SU-DHL-6 (cell line): ENCODE measurements at regions not wholly inside any gene's neighbourhood (a gene's known extent, or its start where the extent isn't known, plus 50 kb on each side); places are given as distances from the start of the nearest gene placed in this dataset.

ENCODE experiments used
- H2AFZ ChIP-seq: fragments of 200-600 bp; sonication (generic); 2 replicates; pipeline ENCODE4 v1.6.1; 2014; ENCODE audit warnings: low read depth, mild to moderate bottlenecking, moderate library complexity, mixed read lengths, antibody characterized with exemption, low read length; ENCODE audit not compliant: severe bottlenecking
- H3F3A ChIP-seq: fragments of 200-600 bp; shearing (Covaris generic); 2 replicates; pipeline ENCODE4 v1.6.0; 2016; ENCODE audit warnings: antibody characterized with exemption, mild to moderate bottlenecking; ENCODE audit not compliant: insufficient read depth
- H3K27ac ChIP-seq: fragments of 200-600 bp; sonication (generic); 2 replicates; pipeline ENCODE4 v1.5.1; 2016; ENCODE audit warnings: low read depth, mild to moderate bottlenecking, low read length, moderate library complexity, mixed read lengths
- H3K27me3 ChIP-seq: fragments of 200-600 bp; sonication (generic), shearing (Covaris generic); 2 replicates; pipeline ENCODE4 v1.6.0; 2014; ENCODE audit warnings: mild to moderate bottlenecking, low read length
- H3K36me3 ChIP-seq: fragments of 200-600 bp; sonication (generic); 2 replicates; pipeline ENCODE4 v1.6.1; 2014; ENCODE audit warnings: mild to moderate bottlenecking, low read length, mixed read lengths
- H3K4me2 ChIP-seq: fragments of 300-600, 200-600 bp; shearing (Covaris generic), sonication (generic); 2 replicates; pipeline ENCODE4 v1.6.0; 2014; ENCODE audit warnings: low read length, low read depth, mild to moderate bottlenecking; ENCODE audit not compliant: poor library complexity, severe bottlenecking
- H3K4me3 ChIP-seq: fragments of 200-600 bp; sonication (generic); 2 replicates; pipeline ENCODE4 v1.5.1; 2014; ENCODE audit warnings: antibody characterized with exemption, low read length, mild to moderate bottlenecking, mixed read lengths; ENCODE audit not compliant: insufficient read depth, poor library complexity, severe bottlenecking
- H3K79me2 ChIP-seq: fragments of 200-600 bp; sonication (generic); 2 replicates; pipeline ENCODE4 v1.6.1; 2014; ENCODE audit warnings: mild to moderate bottlenecking, low read length, moderate library complexity; ENCODE audit not compliant: insufficient read depth
- H3K9ac ChIP-seq: fragments of 200-600 bp; sonication (generic); 2 replicates; pipeline ENCODE4 v1.7.0; 2014; ENCODE audit warnings: mild to moderate bottlenecking, low read length
- H3K9me2 ChIP-seq: fragments of 200-600 bp; sonication (generic); replicated peaks from 2 replicates; pipeline ENCODE4 v1.6.1; 2014; ENCODE audit warnings: low read length; ENCODE audit not compliant: insufficient read depth
- H3K9me3 ChIP-seq: fragments of 200-600 bp; sonication (generic); 2 replicates; pipeline ENCODE4 v1.6.1; 2014; ENCODE audit warnings: low read length, mixed read lengths; ENCODE audit not compliant: insufficient read depth
- H4K20me1 ChIP-seq: fragments of 200-600 bp; sonication (generic); 2 replicates; pipeline ENCODE4 v1.6.1; 2014; ENCODE audit warnings: low read depth, mild to moderate bottlenecking, antibody characterized with exemption, low read length, moderate library complexity, mixed read lengths
- EZH2phosphoT487 ChIP-seq: fragments of 200-600 bp; sonication (generic), shearing (Covaris generic); conservative IDR thresholded peaks from 2 replicates; pipeline ENCODE4 v1.6.1; 2018; ENCODE audit warnings: mild to moderate bottlenecking, antibody characterized with exemption, low read length, moderate library complexity, mixed read lengths
- TF ChIP-seq, protein P1 (sequence below): fragments of 200-600 bp; sonication (generic); IDR thresholded peaks from one replicate; pipeline ENCODE4 v1.5.1; 2017; ENCODE audit warnings: antibody characterized with exemption, mild to moderate bottlenecking, low read length, moderate library complexity; ENCODE audit not compliant: insufficient read depth, poor library complexity, severe bottlenecking

DNA sequence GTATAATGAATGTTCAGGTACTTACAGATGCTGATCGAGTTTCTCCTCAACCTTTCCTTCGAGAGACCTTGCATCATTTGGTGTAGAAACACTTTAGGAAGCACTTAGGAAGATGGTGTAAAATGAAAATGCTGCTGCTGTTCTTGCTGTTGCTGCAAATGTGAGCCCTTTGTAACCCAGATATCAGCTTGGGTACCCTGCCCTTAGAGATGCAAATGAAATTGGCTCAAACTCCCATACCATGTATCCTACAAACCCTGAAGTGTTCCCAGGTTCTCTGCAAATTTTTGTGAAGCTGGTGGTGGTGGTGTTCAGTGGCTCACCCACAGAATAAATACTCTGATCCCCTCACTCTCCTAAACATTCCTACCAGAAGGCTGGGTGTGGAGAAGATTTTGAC lies 130.8 kb downstream of the SLC25A47 start:
- Histone ChIP-seq H3K27me3 (peaks cover 6% of the 10 kb centered on the region; the same call in 1 of the 2 replicates), H3K9me3 (no peaks in the 10 kb centered on the region), H3F3A (no peaks in the 10 kb centered on the region), H3K79me2 (no peaks in the 10 kb centered on the region), H3K4me3 (no peak overlapping the region), H3K9ac (no peak overlapping the region), H3K27ac (no peak overlapping the region), H3K9me2 (no peaks in the 10 kb centered on the region), H2AFZ (no peak overlapping the region), H3K4me2 (no peak overlapping the region), H4K20me1 (0 out of 2 replicates have a peak, but pooled peaks cover 3% of the 10 kb centered on the region), H3K36me3 (no peaks in the 10 kb centered on the region)
- TF ChIP-seq EZH2phosphoT487 = no peak
- TF ChIP-seq, protein P1, sequence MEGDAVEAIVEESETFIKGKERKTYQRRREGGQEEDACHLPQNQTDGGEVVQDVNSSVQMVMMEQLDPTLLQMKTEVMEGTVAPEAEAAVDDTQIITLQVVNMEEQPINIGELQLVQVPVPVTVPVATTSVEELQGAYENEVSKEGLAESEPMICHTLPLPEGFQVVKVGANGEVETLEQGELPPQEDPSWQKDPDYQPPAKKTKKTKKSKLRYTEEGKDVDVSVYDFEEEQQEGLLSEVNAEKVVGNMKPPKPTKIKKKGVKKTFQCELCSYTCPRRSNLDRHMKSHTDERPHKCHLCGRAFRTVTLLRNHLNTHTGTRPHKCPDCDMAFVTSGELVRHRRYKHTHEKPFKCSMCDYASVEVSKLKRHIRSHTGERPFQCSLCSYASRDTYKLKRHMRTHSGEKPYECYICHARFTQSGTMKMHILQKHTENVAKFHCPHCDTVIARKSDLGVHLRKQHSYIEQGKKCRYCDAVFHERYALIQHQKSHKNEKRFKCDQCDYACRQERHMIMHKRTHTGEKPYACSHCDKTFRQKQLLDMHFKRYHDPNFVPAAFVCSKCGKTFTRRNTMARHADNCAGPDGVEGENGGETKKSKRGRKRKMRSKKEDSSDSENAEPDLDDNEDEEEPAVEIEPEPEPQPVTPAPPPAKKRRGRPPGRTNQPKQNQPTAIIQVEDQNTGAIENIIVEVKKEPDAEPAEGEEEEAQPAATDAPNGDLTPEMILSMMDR = no peak

DNA sequence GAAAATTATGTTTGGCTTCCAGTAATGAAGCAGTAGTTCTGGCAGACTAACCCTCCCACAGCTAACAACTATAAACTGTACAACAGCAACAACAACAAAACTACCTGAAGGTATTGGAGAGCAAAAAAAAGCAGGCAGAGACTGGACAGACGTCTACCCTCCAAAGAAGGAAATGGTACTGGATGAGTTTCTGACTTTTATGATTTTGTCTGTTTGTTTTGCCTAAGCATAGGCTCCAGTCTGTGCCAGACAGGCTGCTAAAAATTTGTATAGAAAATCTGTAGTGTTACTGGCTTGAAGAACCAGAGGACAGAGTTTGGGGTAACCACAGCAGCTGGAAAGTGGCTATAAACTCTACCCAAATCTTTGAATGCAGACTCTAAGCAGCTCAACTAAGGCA lies 131.3 kb downstream of the SLC25A47 start:
- no peak overlapping the region for H2AFZ ChIP-seq
- no peak for TF ChIP-seq EZH2phosphoT487
- TF ChIP-seq, protein P1 = no peak

DNA sequence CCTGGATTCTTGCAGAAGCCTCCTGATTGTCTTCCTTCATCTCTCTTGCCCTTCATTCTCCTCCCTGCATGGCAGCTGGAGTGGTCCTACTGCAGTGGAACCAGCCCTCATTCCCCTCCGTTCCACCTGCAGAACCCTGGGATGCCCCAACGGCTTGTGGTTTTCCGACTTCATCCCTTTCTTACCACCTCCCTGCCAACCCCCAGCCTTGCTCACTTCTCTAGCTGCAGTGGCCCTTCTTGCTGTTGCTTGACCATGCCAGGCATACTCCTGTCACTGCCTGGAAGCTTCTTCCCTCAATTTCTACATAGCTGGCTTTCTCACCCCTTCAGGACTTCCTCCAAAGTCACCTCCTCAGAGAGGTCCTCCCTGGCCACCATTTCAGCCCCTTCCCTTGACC lies 123.3 kb downstream of the BEGAIN start:
- TF ChIP-seq EZH2phosphoT487 = no peak
- TF ChIP-seq, protein P1 = no peak
- no peaks in the 10 kb centered on the region for H3K36me3 ChIP-seq
- no peak overlapping the region for H3K9ac ChIP-seq
- no peak overlapping the region for H3K4me2 ChIP-seq
- H3K27me3 ChIP-seq = no peaks in the 10 kb centered on the region
- H2AFZ ChIP-seq = no peak overlapping the region
- H3K27ac ChIP-seq = no peak overlapping the region
- H3K79me2 ChIP-seq = no peaks in the 10 kb centered on the region
- no peak overlapping the region for H3K4me3 ChIP-seq
- no peaks in the 10 kb centered on the region for H3K9me2 ChIP-seq
- H3F3A ChIP-seq = no peaks in the 10 kb centered on the region
- no peaks in the 10 kb centered on the region for H4K20me1 ChIP-seq
- no peaks in the 10 kb centered on the region for H3K9me3 ChIP-seq

More for the DNA sequence above, 131.3 kb downstream of the SLC25A47 start:
- H3K79me2 ChIP-seq = no peaks in the 10 kb centered on the region
- 0 out of 2 replicates have a peak, but pooled peaks cover 3% of the 10 kb centered on the region for H4K20me1 ChIP-seq
- no peaks in the 10 kb centered on the region for H3K9me2 ChIP-seq
- H3K27ac ChIP-seq = no peak overlapping the region
- no peak overlapping the region for H3K4me2 ChIP-seq
- H3K9ac ChIP-seq = no peak overlapping the region
- H3K9me3 ChIP-seq = no peaks in the 10 kb centered on the region
- no peaks in the 10 kb centered on the region for H3F3A ChIP-seq
- no peaks in the 10 kb centered on the region for H3K36me3 ChIP-seq
- H3K27me3 ChIP-seq = peaks cover 6% of the 10 kb centered on the region; the same call in 1 of the 2 replicates
- H3K4me3 ChIP-seq = no peak overlapping the region
